Right hindlimb (tissue), 1 donor: ENCODE measurements at regions not wholly inside any gene's neighbourhood (a gene's known extent, or its start where the extent isn't known, plus 50 kb on each side); places are given as distances from the start of the nearest gene placed in this dataset.

Experiments used
- DNase-seq: peaks from one replicate; pipeline ENCODE4 v3.0.0-alpha.2; 2018

DNA sequence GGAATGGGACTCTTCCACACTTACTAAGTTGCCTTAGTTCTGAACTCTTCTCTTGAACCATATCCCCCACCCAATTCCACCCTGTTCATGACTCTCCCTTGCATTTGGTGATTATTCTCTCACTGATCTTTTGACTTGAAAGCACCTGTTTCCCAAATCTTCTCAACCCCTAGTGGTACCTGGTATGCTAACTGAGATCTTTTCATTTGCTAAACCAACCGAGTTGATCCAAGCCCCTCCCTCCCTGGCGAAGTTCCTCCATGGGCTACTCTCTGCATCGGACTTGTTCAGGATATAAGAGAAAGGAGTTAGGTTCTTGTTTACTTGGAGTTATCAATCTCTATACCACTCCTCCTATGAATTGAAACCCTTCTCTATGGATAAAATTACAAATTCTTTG is 593.5 kb downstream of the BCL11A start:
- DNase-seq = no peak

DNA sequence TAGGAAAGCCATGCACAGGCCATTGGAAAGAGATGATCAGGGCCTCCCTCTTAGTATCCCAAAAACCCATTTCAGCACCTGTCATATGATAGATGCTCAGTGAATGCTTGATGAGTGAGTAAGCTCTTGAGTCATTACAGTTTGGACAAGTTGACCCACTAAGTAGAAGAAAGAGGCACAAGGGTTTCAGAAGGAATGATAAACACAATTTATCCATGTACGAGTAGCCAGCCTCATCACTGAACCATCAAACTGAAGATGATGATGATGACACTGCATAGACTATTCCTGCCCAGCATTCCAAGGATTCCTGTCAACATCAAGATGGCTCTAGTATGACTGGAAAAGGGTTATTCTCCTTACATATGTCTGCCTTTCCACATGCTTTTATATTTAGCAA is 596.0 kb downstream of the BCL11A start:
- no peak for DNase-seq

DNA sequence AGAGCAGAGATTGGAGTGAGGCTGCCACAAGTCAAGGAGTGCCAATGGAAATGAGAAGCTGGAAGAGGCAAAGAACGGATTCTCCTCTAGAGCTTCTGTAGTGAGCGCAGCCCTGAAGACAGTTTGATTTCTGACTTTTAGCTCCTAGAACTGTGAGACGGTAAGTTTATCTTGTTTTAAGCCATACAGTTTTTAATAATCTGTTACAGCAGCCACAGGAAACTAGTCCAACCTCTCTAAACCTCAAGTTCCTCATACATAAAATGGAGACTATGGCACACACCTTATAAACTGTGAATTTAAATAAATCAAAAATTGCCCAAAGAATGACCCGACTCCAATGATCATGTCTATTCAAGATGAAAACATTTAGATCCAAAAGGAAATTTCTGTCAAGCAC is 596.5 kb downstream of the BCL11A start:
- no peak for DNase-seq

GRCh38 chr2:59947917-59948541 is 605.4 kb downstream of the BCL11A start:
- DNase-seq = no peak

- no peak for DNase-seq
Measured at GRCh38 chr2:59947209-59947608, 606.2 kb downstream of the BCL11A start.

GRCh38 chr2:59939236-59939635 is 614.2 kb downstream of the BCL11A start:
- no peak for DNase-seq

DNA sequence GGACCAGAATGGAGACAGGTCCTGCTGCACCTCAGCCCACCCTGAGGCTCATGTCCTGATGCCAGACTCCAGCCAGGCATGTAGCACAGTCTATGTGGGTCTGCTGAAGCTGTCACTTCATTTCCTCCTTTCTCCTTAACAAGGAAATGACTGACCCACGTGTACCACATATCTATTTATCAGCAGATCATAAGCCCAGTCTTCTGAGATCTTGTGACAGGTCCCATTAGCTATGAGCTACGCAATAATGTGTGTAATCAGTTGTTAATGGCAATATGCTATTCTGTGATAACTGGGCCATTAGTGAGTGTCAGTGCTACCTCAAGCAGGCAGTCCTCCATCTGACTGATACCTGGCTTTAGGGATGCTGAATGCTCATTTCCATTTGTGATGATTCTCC is 615.3 kb downstream of the BCL11A start:
- DNase-seq = no peak

- DNase-seq = no peak
Measured at GRCh38 chr2:59936048-59936447, 617.4 kb downstream of the BCL11A start.

DNA sequence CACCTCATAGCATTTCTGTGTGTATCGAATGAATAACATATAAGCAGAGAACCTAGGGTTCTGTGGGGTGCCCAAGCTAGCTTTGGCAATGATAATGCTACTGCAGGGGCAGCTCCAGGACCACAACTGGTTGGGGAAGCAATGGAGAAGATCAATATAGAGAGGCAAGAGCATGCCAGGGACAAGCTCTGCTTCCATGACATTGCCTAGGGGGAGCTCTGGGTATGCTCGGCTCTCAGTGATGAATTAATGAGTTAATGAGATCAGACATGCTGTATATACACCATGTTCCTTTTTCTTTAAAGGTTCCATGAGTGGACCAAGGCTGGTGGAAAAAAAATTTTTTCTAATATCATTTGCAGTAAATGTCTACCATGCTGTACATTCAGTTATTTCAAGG is 618.4 kb downstream of the BCL11A start:
- DNase-seq = no peak

DNA sequence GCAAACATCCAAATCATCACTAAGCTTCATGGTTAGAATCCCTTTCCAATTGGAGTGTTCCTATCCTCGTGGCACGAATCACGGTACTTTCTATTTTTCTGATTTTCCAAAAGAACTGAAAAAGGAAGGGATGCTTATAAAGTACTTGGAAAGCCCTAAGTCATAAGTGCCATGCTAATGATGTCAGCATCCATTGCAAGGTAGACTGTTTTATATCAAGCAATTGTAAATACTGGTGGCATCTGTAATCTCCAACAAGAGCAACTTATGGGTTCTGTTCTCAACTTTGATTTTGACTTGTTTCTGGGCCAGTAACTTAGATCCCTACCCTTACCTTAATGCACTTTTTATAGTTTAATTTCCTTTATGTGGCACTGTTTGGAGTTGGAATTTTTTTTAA is 619.5 kb downstream of the BCL11A start:
- no peak for DNase-seq

GRCh38 chr2:59932341-59932740 is 621.1 kb downstream of the BCL11A start:
- no peak for DNase-seq

DNA sequence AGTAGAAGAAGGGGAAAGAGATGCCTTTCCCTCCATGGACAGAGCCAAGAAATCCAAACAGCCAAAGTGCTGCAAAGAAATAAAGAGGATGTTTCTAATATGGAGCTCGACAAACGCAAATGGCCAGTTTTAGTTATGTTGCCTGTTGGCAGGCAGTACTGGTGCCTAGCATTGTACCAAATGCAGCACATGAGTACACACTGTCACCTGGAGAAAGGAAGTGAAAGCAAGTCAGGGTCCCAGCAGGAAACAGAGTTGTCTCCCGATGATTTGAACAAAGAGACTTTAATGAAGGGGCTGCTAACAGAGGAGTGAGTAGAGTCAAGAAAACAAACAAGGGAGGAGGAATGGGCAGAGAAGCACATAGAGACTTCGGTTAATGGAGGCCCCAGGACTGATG is 623.0 kb downstream of the BCL11A start:
- DNase-seq = no peak

DNA sequence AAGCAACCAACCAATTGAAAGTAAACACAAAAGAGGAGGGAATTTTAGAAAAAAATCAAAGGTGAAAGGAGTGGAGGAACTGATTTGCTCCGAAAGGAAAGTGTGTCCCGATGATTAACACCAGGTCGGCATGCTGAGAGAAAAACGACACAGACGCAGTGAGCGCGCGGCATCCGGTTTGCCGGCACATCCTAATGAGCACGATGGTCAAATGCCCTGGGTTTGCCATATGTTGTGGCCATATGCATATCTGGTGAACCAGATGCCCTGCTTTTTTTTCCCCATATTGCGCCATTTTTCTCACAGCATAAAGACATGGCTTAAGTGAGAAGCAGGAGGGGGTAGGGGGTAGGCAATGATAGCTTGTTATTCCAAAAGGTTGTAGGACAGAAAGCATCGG is 626.7 kb downstream of the BCL11A start:
- no peak for DNase-seq

DNA sequence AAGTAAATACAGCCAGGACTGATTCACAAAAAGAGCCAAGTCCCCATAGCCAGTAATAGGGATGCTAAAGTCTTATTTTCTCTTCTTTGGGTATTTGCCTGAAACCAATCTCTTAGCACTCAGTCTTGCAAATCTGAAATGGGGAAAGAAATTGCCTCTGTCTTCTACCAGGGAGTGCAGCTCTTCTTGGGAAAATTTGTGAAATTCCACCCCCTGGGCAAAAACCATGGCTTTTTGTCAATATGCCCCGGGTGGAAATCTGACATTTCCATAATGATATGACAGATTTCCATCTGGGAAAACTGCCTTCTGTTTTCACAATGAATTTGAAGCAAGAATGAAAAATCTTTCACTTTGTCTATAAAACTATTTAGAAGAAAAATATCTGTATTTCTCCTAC is 628.1 kb downstream of the BCL11A start:
- no peak for DNase-seq

GRCh38 chr2:59924346-59924745 is 629.1 kb downstream of the BCL11A start:
- DNase-seq = no peak

- DNase-seq = no peak
Measured at GRCh38 chr2:59922450-59922849, 631.0 kb downstream of the BCL11A start.

GRCh38 chr2:59921743-59922142 is 631.7 kb downstream of the BCL11A start:
- DNase-seq = no peak

DNA sequence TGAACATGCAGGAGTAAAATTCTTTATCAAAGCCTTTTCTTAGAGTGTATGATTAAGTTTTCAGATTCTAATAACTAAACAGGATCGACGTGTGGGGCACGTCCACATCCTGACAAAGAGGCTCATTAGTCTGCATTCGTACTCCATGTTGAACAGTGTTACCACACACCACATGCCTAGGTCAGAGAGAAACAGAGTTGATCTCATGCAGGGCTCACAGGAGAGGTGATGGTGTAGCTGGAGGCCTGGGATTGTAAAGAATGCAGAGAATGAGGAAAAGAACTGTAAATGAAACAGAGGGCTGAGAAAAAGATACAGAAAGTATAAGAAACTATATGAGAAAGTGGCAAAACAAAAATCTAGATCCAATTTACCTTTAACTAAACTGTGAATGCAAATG is 632.5 kb downstream of the BCL11A start:
- DNase-seq = no peak

DNA sequence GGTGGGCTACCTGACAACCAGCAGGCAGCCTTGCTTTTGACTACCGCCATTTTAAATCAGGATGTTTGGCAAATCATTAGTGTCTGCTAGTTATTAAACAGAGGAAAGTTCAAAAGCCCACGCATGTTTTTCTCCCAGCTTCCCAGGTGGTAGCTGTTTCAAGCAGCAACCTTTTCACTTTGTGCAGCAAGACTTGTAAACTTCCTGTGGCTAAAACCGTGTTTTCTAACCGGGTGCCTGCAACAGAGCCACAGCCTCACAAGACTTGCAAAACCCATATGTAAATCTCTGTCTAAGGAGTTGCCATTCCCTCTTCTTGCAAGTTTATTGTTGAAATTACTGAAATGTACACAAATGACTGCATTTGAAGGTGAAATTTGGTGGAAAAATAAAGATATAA is 633.1 kb downstream of the BCL11A start:
- DNase-seq = no peak

DNA sequence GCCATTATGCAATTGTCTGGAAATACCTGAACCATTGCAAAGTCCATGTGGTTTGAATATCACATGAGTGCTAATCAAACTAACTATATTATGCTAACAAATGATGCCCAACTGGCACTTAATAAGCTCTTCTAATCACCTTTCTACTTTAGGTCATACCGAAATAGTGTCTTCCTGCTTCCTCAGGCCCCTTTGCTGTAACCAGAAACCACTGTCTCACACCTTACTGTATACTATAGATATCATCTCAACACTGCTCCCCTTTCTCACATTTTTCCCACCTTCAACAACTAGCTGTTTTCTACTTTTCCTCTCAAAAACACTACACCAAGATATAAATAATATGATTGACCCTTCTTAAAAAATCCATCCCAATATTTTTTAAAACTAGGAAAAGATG is 633.9 kb downstream of the BCL11A start:
- no peak for DNase-seq

GRCh38 chr2:59912042-59912441 is 641.4 kb downstream of the BCL11A start:
- no peak for DNase-seq

DNA sequence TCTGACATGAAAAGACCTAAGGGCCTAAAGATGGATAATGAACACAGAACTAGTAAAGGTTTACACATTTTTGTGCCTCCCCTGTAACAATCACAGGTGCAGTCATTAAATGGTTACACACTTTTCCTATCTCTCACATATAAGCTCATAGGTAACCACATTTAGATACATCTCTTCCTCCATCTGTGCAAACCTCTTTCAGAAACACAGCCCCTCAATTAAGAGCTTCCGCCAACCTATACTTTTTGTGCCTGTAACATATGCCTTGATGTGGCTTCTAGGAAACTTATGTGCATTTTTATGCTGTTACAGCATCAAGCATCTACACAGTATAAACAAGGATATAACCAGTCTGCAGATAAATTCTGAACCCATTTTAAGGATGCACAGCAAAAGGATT is 643.3 kb downstream of the BCL11A start:
- DNase-seq = no peak

- DNase-seq = no peak
Measured at GRCh38 chr2:59909147-59909546, 644.3 kb downstream of the BCL11A start.

GRCh38 chr2:59905731-59906130 is 647.7 kb downstream of the BCL11A start:
- no peak for DNase-seq

- DNase-seq = no peak
Measured at GRCh38 chr2:59903994-59904544, 649.4 kb downstream of the BCL11A start.
